OCI-LY3 (cell line): ENCODE measurements at regions not wholly inside any gene's neighbourhood (a gene's known extent, or its start where the extent isn't known, plus 50 kb on each side); places are given as distances from the start of the nearest gene placed in this dataset.
"Not testable (repeated sequence)": the region's sequence is repeated elsewhere in the genome, so short reads cannot be mapped to it uniquely, and the experiment has no call there.

ENCODE experiments used
- H2AFZ ChIP-seq: fragments of 200-600, 300-600 bp; shearing (Covaris generic); 2 replicates; pipeline ENCODE4 v1.6.0; 2014; ENCODE audit warnings: antibody characterized with exemption, low read depth, low read length
- H3K27ac ChIP-seq: fragments of 200-600, 300-600 bp; sonication (generic); 2 replicates; pipeline ENCODE4 v1.5.1; 2014; ENCODE audit warnings: mild to moderate bottlenecking, low read length, moderate library complexity, mixed read lengths
- H3K27me3 ChIP-seq: fragments of 200-600, 300-600 bp; sonication (generic); 2 replicates; pipeline ENCODE4 v1.6.1; 2014; ENCODE audit warnings: low read depth, low read length, mixed read lengths
- H3K36me3 ChIP-seq: fragments of 200-600, 300-600 bp; sonication (generic); replicated peaks from 2 replicates; pipeline ENCODE3; 2014; ENCODE audit warnings: low read depth, low read length, mixed read lengths
- H3K4me1 ChIP-seq: fragments of 300-600, 200-600 bp; sonication (generic); 2 replicates; pipeline ENCODE4 v1.6.1; 2014; ENCODE audit warnings: low read length, mixed read lengths
- H3K4me2 ChIP-seq: fragments of 200-600, 300-600 bp; sonication (generic); 2 replicates; pipeline ENCODE4 v1.6.1; 2014; ENCODE audit warnings: low read length, mixed read lengths
- H3K4me3 ChIP-seq: fragments of 300-600, 200-600 bp; sonication (generic); 2 replicates; pipeline ENCODE4 v1.5.1; 2014; ENCODE audit warnings: antibody characterized with exemption, mild to moderate bottlenecking, low read length, moderate library complexity
- H3K79me2 ChIP-seq: fragments of 300-600, 200-600 bp; shearing (Covaris generic); 2 replicates; pipeline ENCODE4 v1.6.1; 2014; ENCODE audit warnings: mild to moderate bottlenecking, low read length, mixed read lengths
- H3K9ac ChIP-seq: fragments of 300-600, 200-600 bp; shearing (Covaris generic); 2 replicates; pipeline ENCODE4 v1.6.0; 2014; ENCODE audit warnings: mild to moderate bottlenecking, low read length, moderate library complexity
- H3K9me3 ChIP-seq: fragments of 200-600, 300-600 bp; shearing (Covaris generic); 2 replicates; pipeline ENCODE4 v1.6.1; 2014; ENCODE audit warnings: low read length, mixed read lengths; ENCODE audit not compliant: insufficient read depth
- H4K20me1 ChIP-seq: fragments of 200-600, 300-600 bp; sonication (generic); 2 replicates; pipeline ENCODE4 v1.6.1; 2016; ENCODE audit warnings: low read length, mixed read lengths; ENCODE audit not compliant: insufficient read depth
- EZH2phosphoT487 ChIP-seq: fragments of 200-600 bp; shearing (Covaris generic); IDR thresholded peaks from 2 replicates; pipeline ENCODE4 v1.6.1; 2018; ENCODE audit warnings: antibody characterized with exemption, mixed run types, low read depth
- TF ChIP-seq, protein P1 (sequence below): fragments of 200-600, 300-600 bp; sonication (generic); IDR thresholded peaks from 2 replicates; pipeline ENCODE4 v1.5.1; 2014; ENCODE audit warnings: antibody characterized with exemption, low read length, low read depth

- TF ChIP-seq, protein P1, sequence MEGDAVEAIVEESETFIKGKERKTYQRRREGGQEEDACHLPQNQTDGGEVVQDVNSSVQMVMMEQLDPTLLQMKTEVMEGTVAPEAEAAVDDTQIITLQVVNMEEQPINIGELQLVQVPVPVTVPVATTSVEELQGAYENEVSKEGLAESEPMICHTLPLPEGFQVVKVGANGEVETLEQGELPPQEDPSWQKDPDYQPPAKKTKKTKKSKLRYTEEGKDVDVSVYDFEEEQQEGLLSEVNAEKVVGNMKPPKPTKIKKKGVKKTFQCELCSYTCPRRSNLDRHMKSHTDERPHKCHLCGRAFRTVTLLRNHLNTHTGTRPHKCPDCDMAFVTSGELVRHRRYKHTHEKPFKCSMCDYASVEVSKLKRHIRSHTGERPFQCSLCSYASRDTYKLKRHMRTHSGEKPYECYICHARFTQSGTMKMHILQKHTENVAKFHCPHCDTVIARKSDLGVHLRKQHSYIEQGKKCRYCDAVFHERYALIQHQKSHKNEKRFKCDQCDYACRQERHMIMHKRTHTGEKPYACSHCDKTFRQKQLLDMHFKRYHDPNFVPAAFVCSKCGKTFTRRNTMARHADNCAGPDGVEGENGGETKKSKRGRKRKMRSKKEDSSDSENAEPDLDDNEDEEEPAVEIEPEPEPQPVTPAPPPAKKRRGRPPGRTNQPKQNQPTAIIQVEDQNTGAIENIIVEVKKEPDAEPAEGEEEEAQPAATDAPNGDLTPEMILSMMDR: no peak
- no peak for TF ChIP-seq EZH2phosphoT487
- H3K9me3 ChIP-seq: peaks cover 26% of the 10 kb centered on the region
- H3K27ac ChIP-seq: no peak overlapping the region
Measured at GRCh38 chr2:7755879-7756278, 838.7 kb downstream of the RNF144A start.

GRCh38 chr2:7758073-7758759, 841.0 kb downstream of the RNF144A start:
- TF ChIP-seq, protein P1: no peak
- 0 out of 2 replicates have a peak, but pooled peaks have one; percentile 58 for TF ChIP-seq EZH2phosphoT487
- H4K20me1 ChIP-seq: no peaks in the 10 kb centered on the region
- H2AFZ ChIP-seq: no peak overlapping the region
- H3K79me2 ChIP-seq: no peaks in the 10 kb centered on the region
- H3K9me3 ChIP-seq: peaks cover 38% of the 10 kb centered on the region
- H3K9ac ChIP-seq: no peak overlapping the region
- H3K4me1 ChIP-seq: peaks cover 17% of the 10 kb centered on the region
- H3K27me3 ChIP-seq: peaks cover 11% of the 10 kb centered on the region; the same call in 1 of the 2 replicates
- no peak overlapping the region for H3K27ac ChIP-seq
- peaks cover 16% of the 10 kb centered on the region for H3K36me3 ChIP-seq
- peak overlapping the region; percentile 53 for H3K4me2 ChIP-seq
- H3K4me3 ChIP-seq: 0 out of 2 replicates have a peak overlapping the region, but pooled peaks have one; percentile 9

More at GRCh38 chr2:7755879-7756278, 838.7 kb downstream of the RNF144A start:
- no peak overlapping the region for H3K9ac ChIP-seq
- H3K27me3 ChIP-seq: peaks cover 11% of the 10 kb centered on the region; the same call in 1 of the 2 replicates
- no peak overlapping the region for H3K4me3 ChIP-seq
- no peak overlapping the region for H2AFZ ChIP-seq
- H3K79me2 ChIP-seq: no peaks in the 10 kb centered on the region
- peaks cover 19% of the 10 kb centered on the region for H3K36me3 ChIP-seq
- H4K20me1 ChIP-seq: no peaks in the 10 kb centered on the region
- peaks cover 17% of the 10 kb centered on the region for H3K4me1 ChIP-seq
- H3K4me2 ChIP-seq: no peak overlapping the region

GRCh38 chr2:7759898-7760297, 842.7 kb downstream of the RNF144A start:
- Histone ChIP-seq H3K27ac (no peak overlapping the region), H4K20me1 (no peaks in the 10 kb centered on the region), H3K9me3 (peaks cover 38% of the 10 kb centered on the region), H3K9ac (no peak overlapping the region), H3K4me1 (peaks cover 17% of the 10 kb centered on the region), H3K79me2 (no peaks in the 10 kb centered on the region), H3K27me3 (peaks cover 11% of the 10 kb centered on the region; the same call in 1 of the 2 replicates), H2AFZ (no peak overlapping the region), H3K4me2 (no peak overlapping the region), H3K36me3 (peaks cover 8% of the 10 kb centered on the region), H3K4me3 (no peak overlapping the region)
- TF ChIP-seq, protein P1: no peak
- no peak for TF ChIP-seq EZH2phosphoT487

GRCh38 chr2:7763418-7763817, 846.2 kb downstream of the RNF144A start:
- not testable (repeated sequence) for H3K27me3 ChIP-seq

More at GRCh38 chr2:7763418-7763817, 846.2 kb downstream of the RNF144A start:
- not testable (repeated sequence) for H3K9ac ChIP-seq, H3K79me2 ChIP-seq, H3K36me3 ChIP-seq, H4K20me1 ChIP-seq, H3K4me1 ChIP-seq, H3K27ac ChIP-seq, H3K4me3 ChIP-seq, H2AFZ ChIP-seq, H3K4me2 ChIP-seq
- peaks cover 39% of the 10 kb centered on the region for H3K9me3 ChIP-seq
